GM19324 (cell line): ENCODE measurements at regions not wholly inside any gene's neighbourhood (a gene's known extent, or its start where the extent isn't known, plus 50 kb on each side); places are given as distances from the start of the nearest gene placed in this dataset.

Experiments
- ATAC-seq: cut with Tn5 transposase; IDR thresholded peaks from one replicate; pipeline ENCODE4 v1.9.1; 2021; ENCODE audit warnings: mild to moderate bottlenecking, moderate library complexity; ENCODE audit not compliant: unreplicated experiment, low FRiP score

- ATAC-seq: no peak
Measured at GRCh38 chr6:21840428-21840827, 246.9 kb downstream of the SOX4 start.

DNA sequence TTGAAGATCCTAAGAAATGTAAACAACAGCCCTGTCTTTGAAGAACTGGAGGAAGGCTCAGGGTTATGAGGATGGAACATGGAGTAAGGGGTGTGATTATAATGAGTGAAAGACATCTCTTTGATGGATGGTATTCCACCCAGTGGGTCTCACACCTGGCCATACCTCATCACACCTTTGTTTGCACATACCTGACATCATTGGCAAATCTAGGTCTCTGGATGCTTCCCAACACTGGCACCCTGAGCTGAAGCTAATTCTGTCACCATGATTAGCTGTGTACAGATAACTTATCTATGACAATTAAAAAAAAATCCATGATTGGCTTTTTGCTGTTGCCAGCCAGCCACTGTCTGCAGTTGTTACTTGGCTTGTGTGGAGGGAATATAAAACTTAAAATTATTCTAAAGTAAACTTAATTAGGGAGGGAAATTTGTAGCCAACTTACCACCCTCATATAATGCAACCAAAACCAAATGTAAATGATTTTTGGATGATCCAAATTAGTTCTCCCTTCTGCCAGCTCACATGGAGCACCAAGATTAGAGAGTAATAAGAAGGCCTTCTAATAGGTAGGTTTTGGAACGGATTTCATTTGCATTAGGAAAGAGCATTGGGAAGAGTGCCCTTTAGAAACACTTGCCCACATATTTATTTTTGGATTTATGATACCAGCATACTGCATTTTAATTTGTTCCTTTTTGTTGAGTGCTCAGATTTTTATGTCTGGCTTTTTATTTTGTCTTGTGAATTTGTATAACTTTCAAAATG, 249.5 kb downstream of the SOX4 start:
- no peak for ATAC-seq

DNA sequence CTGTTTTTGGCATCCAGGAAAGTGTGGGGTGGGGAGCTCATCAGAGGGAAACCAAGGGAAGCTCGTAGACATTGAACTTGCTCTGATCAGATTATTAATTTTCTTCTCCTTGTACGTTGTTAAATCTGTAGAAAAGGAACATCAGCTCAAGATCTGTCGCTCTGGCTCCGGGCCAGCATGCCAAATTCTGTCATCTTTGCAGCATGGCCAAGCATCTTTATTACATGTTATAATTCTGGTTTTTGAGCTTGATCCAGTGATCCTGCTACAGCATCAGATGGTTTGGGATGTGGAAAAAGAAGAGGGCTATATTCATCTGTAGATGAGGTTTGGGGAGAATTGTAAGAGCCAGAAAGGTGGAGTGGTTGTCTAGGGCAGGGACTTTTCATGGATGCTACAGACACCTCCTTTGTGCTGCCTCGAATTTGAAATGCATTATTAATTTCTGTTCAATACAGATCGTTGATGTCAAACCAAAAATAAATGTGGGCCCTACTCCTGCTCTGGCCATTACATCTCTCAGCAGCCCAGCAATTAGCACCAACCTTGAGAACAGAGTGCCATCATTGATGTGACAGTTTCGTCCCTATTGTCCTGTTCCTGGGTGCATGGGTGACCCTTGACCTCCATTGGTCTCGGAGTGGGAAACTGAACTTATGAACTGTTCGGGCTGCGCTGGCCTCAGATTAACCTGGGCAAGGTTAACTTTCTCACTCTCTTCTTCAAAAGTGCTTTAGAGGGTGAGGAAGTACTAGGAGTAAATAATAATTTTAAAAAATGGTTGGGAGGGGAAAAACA, 250.8 kb downstream of the SOX4 start:
- no peak for ATAC-seq

- no peak for ATAC-seq
Measured at GRCh38 chr6:21845018-21845417, 251.5 kb downstream of the SOX4 start.

- ATAC-seq: no peak
Measured at GRCh38 chr6:21845439-21846140, 252.0 kb downstream of the SOX4 start.

DNA sequence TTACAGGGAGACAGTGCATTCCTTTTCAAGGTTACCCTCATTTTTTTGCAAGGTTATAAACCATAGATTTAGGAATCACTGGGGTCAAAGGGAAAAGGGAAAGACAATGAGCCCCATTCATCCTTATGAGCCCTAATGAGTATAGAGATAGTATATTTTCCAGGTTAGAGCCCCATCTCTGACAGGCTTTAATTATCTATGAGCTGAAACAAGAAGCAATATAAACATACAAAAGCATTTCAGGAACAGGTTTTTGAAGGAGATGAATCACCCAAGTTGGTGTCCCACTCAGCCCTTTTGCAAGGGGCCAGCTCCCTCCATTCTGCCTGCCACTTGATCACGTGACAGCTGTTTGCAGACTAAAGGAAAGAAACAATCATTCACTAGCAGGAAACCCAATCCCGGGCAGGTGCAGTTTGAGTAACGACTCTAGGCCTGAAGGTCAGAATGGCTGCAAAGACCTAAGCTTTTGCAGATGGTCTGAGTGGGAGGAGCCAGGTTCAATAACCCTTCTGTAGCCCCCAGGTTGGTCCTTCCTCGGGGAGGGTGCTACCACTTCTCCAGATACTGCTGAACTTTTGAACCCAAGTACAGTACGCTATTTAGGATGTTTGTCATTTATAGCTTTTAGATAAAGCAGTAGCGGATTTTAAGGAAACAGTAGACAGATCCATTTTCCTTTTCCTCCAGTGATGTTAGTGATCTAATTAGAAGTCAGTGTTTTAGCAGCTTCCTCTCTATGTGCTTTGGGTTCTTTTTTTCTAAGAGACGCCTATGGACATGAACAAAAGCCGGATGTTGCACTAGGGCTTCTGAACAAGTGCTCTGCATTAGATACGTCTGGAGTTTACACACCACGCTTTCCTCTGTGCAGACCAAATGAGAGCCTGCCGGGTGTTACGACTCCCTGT, 253.2 kb downstream of the SOX4 start:
- no peak for ATAC-seq

DNA sequence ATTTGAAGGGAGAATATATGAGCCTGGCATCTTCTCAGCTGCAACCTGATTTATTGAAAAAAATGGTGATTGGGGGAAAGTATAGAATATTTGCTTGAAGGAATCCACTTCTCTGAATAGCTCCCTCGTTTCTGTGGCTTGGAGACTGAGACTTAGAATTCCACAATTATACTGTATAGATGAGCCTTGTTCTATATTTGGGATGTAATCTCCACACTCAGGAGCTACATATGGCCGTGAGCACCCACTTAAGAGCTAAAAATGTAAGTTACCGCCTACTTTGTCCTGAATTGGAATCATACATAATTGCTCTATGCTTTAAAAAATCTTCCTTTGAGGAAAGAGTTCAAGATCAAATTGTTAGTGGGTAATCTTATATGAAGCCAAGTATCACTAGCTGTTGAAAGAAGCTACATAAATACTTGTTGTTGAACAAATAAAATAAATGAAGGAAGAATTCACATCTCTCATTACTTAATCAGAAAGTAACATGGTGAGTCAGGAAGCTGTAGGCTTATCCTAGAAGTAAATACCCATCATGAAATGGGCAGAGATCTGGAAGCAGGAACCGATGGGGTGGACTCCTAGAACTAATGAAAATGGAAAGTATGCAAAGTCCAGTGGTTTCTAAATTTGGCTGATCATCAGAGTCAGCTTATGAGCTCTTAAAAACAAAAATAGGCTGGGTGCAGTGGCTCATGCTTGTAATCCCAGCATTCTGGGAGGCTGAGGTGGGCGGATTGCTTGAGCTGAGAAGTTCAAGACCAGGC, 254.3 kb downstream of the SOX4 start:
- no peak for ATAC-seq

- ATAC-seq: no peak
Measured at GRCh38 chr6:21850691-21851090, 257.1 kb downstream of the SOX4 start.

- ATAC-seq: no peak
Measured at GRCh38 chr6:21855811-21856455, 262.4 kb downstream of the SOX4 start.

GRCh38 chr6:21856456-21856825, 262.9 kb downstream of the SOX4 start:
- ATAC-seq: no peak

GRCh38 chr6:21856844-21857243, 263.3 kb downstream of the SOX4 start:
- no peak for ATAC-seq

- ATAC-seq: no peak
Measured at GRCh38 chr6:21858076-21858475, 264.5 kb downstream of the SOX4 start.

DNA sequence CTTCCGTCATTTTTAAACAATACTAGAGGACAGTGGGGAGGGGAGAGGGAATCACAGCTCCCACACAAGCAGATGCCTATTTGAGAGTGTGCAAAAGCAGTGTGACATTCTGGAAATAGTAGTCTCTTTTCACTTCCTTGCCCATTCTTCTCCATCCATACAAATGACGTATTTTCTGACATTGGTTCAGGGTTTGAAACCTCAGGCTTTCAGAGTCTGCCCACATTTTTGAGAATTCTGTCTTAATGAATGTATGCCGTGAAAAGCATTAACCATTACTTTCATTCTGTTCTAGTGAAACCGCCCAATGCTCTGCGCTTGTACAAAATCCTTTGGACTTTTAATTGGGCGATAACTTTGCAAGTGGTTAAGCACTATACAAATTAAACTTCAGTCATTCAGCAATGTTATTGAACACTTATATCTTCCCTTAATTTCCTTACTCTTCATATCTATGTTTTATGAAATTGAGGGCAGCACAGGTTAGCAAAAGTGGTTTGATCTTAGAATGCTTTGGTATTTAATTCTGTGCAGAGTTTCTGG, 265.7 kb downstream of the SOX4 start:
- ATAC-seq: no peak

GRCh38 chr6:21861942-21862341, 268.4 kb downstream of the SOX4 start:
- ATAC-seq: no peak

DNA sequence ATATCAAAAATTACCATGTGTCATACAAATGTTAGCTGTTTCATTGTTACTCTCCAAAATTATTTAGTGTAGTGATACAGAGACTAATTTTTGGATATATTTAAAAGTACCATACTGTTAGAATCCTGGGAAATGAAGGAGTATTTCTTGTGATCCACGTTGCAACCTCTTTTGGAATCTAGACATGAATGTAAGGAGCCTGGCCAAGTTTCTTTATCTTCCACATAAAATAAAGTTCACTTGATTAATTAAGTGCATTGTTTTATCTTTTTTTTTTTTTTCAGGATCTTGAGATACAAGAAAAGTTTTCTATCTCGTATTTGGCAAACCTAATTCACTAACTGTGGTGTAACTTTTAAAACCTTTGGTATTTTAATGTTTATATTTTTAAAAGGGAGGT, 270.7 kb downstream of the SOX4 start:
- ATAC-seq: no peak

- ATAC-seq: no peak
Measured at GRCh38 chr6:21868226-21868625, 274.7 kb downstream of the SOX4 start.

GRCh38 chr6:21869085-21869771, 275.7 kb downstream of the SOX4 start:
- ATAC-seq: no peak

DNA sequence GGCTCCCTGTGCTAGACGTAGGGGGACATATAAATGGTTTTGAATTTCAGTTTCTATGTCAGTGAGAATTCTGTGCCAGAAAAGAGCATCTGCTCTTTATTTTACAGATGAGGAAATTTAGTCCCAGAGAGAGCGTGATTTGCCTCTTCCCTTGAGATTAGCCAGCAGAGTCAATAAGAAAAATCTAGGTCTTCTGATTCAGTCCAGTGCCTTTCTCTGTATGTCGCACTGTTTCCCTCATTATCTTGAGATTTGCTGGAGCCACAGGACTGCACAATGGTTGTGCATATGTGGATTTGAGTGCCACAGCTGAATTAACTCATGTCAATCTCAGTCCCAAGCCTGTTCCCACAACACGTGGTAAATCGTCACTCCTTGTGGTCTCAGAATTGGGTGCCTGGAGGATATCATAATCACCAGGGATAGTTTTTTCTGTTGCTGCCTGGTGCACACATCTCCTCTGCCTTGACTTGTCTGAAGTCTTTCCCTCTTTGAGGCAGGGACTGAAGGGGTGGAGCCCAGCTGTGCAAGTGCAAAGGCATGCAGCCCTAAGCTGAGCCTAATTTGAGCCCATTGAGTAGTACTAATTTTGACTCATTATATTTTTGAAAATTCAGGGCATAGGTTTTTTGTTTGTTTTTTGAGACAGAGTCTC, 276.7 kb downstream of the SOX4 start:
- no peak for ATAC-seq
